HG03095 (cell line): ENCODE measurements at regions not wholly inside any gene's neighbourhood (a gene's known extent, or its start where the extent isn't known, plus 50 kb on each side); places are given as distances from the start of the nearest gene placed in this dataset.

ENCODE experiments used
- ATAC-seq: cut with Tn5 transposase; IDR thresholded peaks from one replicate; pipeline ENCODE4 v1.9.1; 2021; ENCODE audit warnings: moderate library complexity; ENCODE audit not compliant: unreplicated experiment

GRCh38 chr7:81533931-81534330 is 235.9 kb downstream of the HGF start:
- ATAC-seq: no peak

GRCh38 chr7:81533426-81533825 is 236.4 kb downstream of the HGF start:
- ATAC-seq: no peak

GRCh38 chr7:81529785-81530184 is 240.1 kb downstream of the HGF start:
- ATAC-seq: no peak

GRCh38 chr7:81527651-81528050 is 242.2 kb downstream of the HGF start:
- ATAC-seq: no peak

GRCh38 chr7:81526971-81527370 is 242.9 kb downstream of the HGF start:
- no peak for ATAC-seq

GRCh38 chr7:81525841-81526240 is 244.0 kb downstream of the HGF start:
- ATAC-seq: no peak

- no peak for ATAC-seq
These were observed 250.0 kb downstream of the HGF start for GRCh38 chr7:81519886-81520285.

- no peak for ATAC-seq
These were observed 252.9 kb downstream of the HGF start for GRCh38 chr7:81516898-81517297.

GRCh38 chr7:81515009-81515408 is 254.8 kb downstream of the HGF start:
- ATAC-seq: no peak

GRCh38 chr7:81514546-81514945 is 255.3 kb downstream of the HGF start:
- no peak for ATAC-seq

- ATAC-seq: no peak
These were observed 259.7 kb downstream of the HGF start for GRCh38 chr7:81510122-81510521.

- no peak for ATAC-seq
These were observed 262.6 kb downstream of the HGF start for GRCh38 chr7:81507221-81507620.

- no peak for ATAC-seq
These were observed 263.2 kb downstream of the HGF start for GRCh38 chr7:81506609-81507008.

- ATAC-seq: no peak
These were observed 266.1 kb downstream of the HGF start for GRCh38 chr7:81503771-81504170.

GRCh38 chr7:81503336-81503735 is 266.5 kb downstream of the HGF start:
- no peak for ATAC-seq

GRCh38 chr7:81501220-81501619 is 268.6 kb downstream of the HGF start:
- no peak for ATAC-seq

- no peak for ATAC-seq
These were observed 269.2 kb downstream of the HGF start for GRCh38 chr7:81500631-81501030.

GRCh38 chr7:81499262-81500116 is 270.4 kb downstream of the HGF start:
- ATAC-seq: peak; percentile 68

- no peak for ATAC-seq
These were observed 271.7 kb downstream of the HGF start for GRCh38 chr7:81498176-81498575.

GRCh38 chr7:81492910-81493309 is 276.9 kb downstream of the HGF start:
- no peak for ATAC-seq

GRCh38 chr7:81492240-81492639 is 277.6 kb downstream of the HGF start:
- ATAC-seq: no peak

GRCh38 chr7:81491573-81491972 is 278.3 kb downstream of the HGF start:
- no peak for ATAC-seq

GRCh38 chr7:81488210-81488609 is 281.6 kb downstream of the HGF start:
- no peak for ATAC-seq
